Osteocyte (in vitro differentiated cells): ENCODE measurements at regions not wholly inside any gene's neighbourhood (a gene's known extent, or its start where the extent isn't known, plus 50 kb on each side); places are given as distances from the start of the nearest gene placed in this dataset.

Experiments used
- DNase-seq: peaks from one replicate; pipeline ENCODE4 v3.0.0; 2021; ENCODE audit warnings: mixed read lengths; ENCODE audit not compliant: unreplicated experiment; ENCODE audit errors: extremely low spot score
- H3K27ac Mint-ChIP-seq: one replicate; pipeline ENCODE4 v1.8.0; 2021; ENCODE audit warnings: mild to moderate bottlenecking, mixed read lengths; ENCODE audit not compliant: unreplicated experiment
- H3K27me3 Mint-ChIP-seq: one replicate; pipeline ENCODE4 v1.8.0; 2021; ENCODE audit warnings: mixed read lengths; ENCODE audit not compliant: unreplicated experiment
- H3K36me3 Mint-ChIP-seq: one replicate; pipeline ENCODE4 v1.8.0; 2021; ENCODE audit warnings: mixed read lengths; ENCODE audit not compliant: unreplicated experiment
- H3K4me1 Mint-ChIP-seq: one replicate; pipeline ENCODE4 v1.8.0; 2021; ENCODE audit warnings: mixed read lengths; ENCODE audit not compliant: unreplicated experiment
- H3K4me3 Mint-ChIP-seq: one replicate; pipeline ENCODE4 v1.8.0; 2021; ENCODE audit warnings: mild to moderate bottlenecking, moderate library complexity, mixed read lengths; ENCODE audit not compliant: unreplicated experiment
- H3K9me3 Mint-ChIP-seq: one replicate; pipeline ENCODE4 v1.8.0; 2021; ENCODE audit warnings: mixed read lengths; ENCODE audit not compliant: unreplicated experiment
- CTCF ChIP-seq: fragments of 200-600 bp; sonication (generic); IDR thresholded peaks from 2 replicates; pipeline ENCODE4 v1.5.0; 2021; ENCODE audit warnings: antibody characterized with exemption, mild to moderate bottlenecking, moderate library complexity

DNA sequence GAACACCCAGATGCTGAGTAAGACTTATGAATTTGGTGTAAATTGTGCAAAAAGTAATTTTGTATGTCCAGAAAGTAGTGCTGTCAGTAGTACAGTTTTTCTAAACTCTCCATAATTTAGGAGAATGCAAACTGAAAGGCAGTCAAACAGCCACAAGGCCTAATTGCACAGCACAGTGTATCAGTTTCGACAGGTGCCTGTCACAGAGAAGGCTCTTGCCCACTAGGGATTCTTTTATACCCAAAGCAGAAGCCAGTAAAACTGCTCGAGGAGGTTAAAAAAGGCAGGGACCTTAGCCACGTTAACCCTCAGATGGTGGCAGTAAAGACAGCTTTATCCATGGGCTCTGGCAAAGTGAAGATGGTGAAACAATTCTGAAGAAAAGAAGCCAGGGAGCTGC lies 69.4 kb upstream of the GATB start:
- Mint-ChIP-seq H3K27me3 (peaks cover 34% of the 10 kb centered on the region), H3K27ac (no peak overlapping the region), H3K4me3 (no peak overlapping the region), H3K36me3 (no peaks in the 10 kb centered on the region), H3K4me1 (no peaks in the 10 kb centered on the region), H3K9me3 (peaks cover 12% of the 10 kb centered on the region)
- no peak for DNase-seq
- no peak for TF ChIP-seq CTCF

DNA sequence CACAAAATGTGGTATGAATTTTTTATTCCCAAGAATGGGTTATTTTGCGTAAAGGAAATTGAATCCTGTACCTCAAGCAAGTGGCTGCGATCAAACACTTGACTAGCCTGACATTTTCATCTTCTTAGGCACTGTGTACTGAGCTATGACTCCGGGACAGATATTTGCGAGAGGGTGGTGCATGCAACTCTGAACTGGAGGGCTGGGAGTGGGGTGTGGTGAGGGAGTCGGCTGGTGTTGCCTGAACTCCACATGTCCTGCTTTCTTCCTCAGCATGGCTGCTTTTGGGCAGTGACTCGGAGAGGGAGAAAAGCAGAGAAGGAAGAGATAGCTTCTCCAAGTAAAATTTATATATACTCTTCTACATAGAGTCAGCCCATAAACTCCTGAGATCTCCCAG lies 68.5 kb upstream of the GATB start:
- no peak for TF ChIP-seq CTCF
- H3K4me3 Mint-ChIP-seq: no peak overlapping the region
- H3K27ac Mint-ChIP-seq: no peak overlapping the region
- DNase-seq: no peak
- peaks cover 12% of the 10 kb centered on the region for H3K9me3 Mint-ChIP-seq
- peaks cover 34% of the 10 kb centered on the region for H3K27me3 Mint-ChIP-seq
- no peaks in the 10 kb centered on the region for H3K4me1 Mint-ChIP-seq
- no peaks in the 10 kb centered on the region for H3K36me3 Mint-ChIP-seq

GRCh38 chr4:151824656-151825055 lies 63.8 kb upstream of the GATB start:
- peaks cover 12% of the 10 kb centered on the region for H3K9me3 Mint-ChIP-seq
- H3K27ac Mint-ChIP-seq: no peak overlapping the region
- no peaks in the 10 kb centered on the region for H3K36me3 Mint-ChIP-seq
- no peak for TF ChIP-seq CTCF
- no peak for DNase-seq
- H3K4me1 Mint-ChIP-seq: no peaks in the 10 kb centered on the region
- H3K27me3 Mint-ChIP-seq: peaks cover 24% of the 10 kb centered on the region
- H3K4me3 Mint-ChIP-seq: no peak overlapping the region

DNA sequence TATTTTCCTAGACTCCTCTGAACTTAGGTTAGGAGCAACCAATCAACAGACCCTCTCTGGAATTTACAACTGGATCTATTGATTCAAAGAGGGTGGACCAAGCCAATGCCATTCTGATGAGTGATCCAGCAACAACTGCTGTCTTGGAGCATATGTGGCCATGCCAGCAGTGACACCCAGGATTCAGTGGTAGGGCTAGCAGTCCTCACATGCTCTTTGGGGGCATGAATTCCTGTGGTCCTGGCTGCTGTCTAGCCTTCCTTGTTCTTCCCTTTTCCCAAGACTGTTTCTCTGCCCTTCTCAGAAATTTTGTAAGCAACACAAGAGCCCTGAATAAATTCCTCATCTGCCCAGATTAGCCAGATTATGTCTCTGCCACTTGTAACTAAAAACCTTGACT lies 61.5 kb upstream of the GATB start:
- H3K36me3 Mint-ChIP-seq: no peaks in the 10 kb centered on the region

GRCh38 chr4:151820004-151820403 lies 59.2 kb upstream of the GATB start:
- Mint-ChIP-seq H3K4me1 (no peaks in the 10 kb centered on the region), H3K4me3 (no peak overlapping the region), H3K27ac (no peak overlapping the region), H3K27me3 (peaks cover 24% of the 10 kb centered on the region), H3K9me3 (no peaks in the 10 kb centered on the region), H3K36me3 (no peaks in the 10 kb centered on the region)
- no peak for DNase-seq
- no peak for TF ChIP-seq CTCF

More for the DNA sequence above, 61.5 kb upstream of the GATB start:
- Mint-ChIP-seq H3K9me3 (peaks cover 12% of the 10 kb centered on the region), H3K27ac (no peak overlapping the region), H3K27me3 (peaks cover 24% of the 10 kb centered on the region), H3K4me3 (no peak overlapping the region), H3K4me1 (no peaks in the 10 kb centered on the region)
- no peak for TF ChIP-seq CTCF
- no peak for DNase-seq
